HepG2 (cell line): ENCODE measurements at regions not wholly inside any gene's neighbourhood (a gene's known extent, or its start where the extent isn't known, plus 50 kb on each side); places are given as distances from the start of the nearest gene placed in this dataset.

Source experiments
- ATAC-seq: fragments of 200-7000 bp; cut with Tn5 transposase; 3 replicates; pipeline ENCODE4 v1.9.1; 2020; ENCODE audit warnings: mild to moderate bottlenecking, moderate library complexity
- BruUV-seq: library from RNA; stranded (reverse); fragments of 400-500 nt; replicated peaks from 2 replicates; lab custom pipeline; 2021; lab: Mats Ljungman, UMichigan
- CTCF ChIA-PET: fragments of 300-600 bp; formaldehyde crosslinking; extraction: SDS; loops from one replicate; lab custom pipeline; 2021; ENCODE audit warnings: low total read pairs, inconsistent platforms, low intra/inter-chr PET ratio; lab: Yijun Ruan, JAX
- POLR2A ChIA-PET: fragments of 350-600 bp; sonication (Branson Sonifier 250); formaldehyde crosslinking; loops from one replicate; lab custom pipeline; 2020; ENCODE audit warnings: antibody characterized with exemption, inconsistent platforms; lab: Yijun Ruan, JAX
- DNase-seq: peaks from one replicate; pipeline ENCODE4 v3.0.0-alpha.2; 2015; ENCODE audit warnings: low spot score
- FAIRE-seq: peaks from 3 replicates; lab custom pipeline; 2011; peaks lifted over from hg19 to GRCh38; lab: Jason Lieb, UNC
- H2AFZ ChIP-seq: one replicate; pipeline ENCODE4 v1.6.1; 2011; ENCODE audit warnings: low read length, inconsistent platforms
- H3K27ac ChIP-seq: fragments of 300-600 bp; 3 replicates; pipeline ENCODE4 v1.8.0; 2011; ENCODE audit warnings: mixed run types, mild to moderate bottlenecking, mixed read lengths, low read length, inconsistent platforms; ENCODE audit not compliant: insufficient read depth; ENCODE audit errors: extremely low read length
- H3K27me3 ChIP-seq, 2 experiments: fragments of 200-600 bp in 1 of 2; 2 replicates in 1 of 2; 3 replicates in 1 of 2; pipeline versions ENCODE4 v1.6.0 to v1.8.0; 2011; ENCODE audit warnings: low read length in 2 of 2, mild to moderate bottlenecking in 2 of 2, moderate library complexity in 2 of 2, inconsistent platforms in 1 of 2; ENCODE audit not compliant: insufficient read depth in 2 of 2, control insufficient read depth in 1 of 2
- H3K36me3 ChIP-seq, 2 experiments: fragments of 200-600 bp in 1 of 2; replicated peaks in 1 of 2; 2 replicates in 1 of 2; 3 replicates in 1 of 2; pipeline versions ENCODE4 v1.5.1 to v1.8.0; 2011; ENCODE audit warnings: low read length in 2 of 2, inconsistent platforms in 1 of 2; ENCODE audit not compliant: insufficient read depth in 2 of 2, control insufficient read depth in 1 of 2
- H3K4me1 ChIP-seq: 2 replicates; pipeline ENCODE4 v1.5.1; 2012; ENCODE audit warnings: low read length, inconsistent platforms; ENCODE audit not compliant: insufficient read depth
- H3K4me2 ChIP-seq: 2 replicates; pipeline ENCODE4 v1.6.0; 2011; ENCODE audit warnings: low read depth, low read length, inconsistent platforms
- H3K4me3 ChIP-seq, 3 experiments: fragments of 200-600 bp in 1 of 3; sonication (generic), shearing (Covaris generic) in 1 of 3; replicated peaks in 1 of 3; 2 replicates each; pipeline ENCODE4 v1.5.1; 2011 to 2016; ENCODE audit warnings: low read length in 3 of 3, inconsistent platforms in 2 of 3, low read depth in 2 of 3, mild to moderate bottlenecking in 2 of 3, control low read depth in 1 of 3, mixed read lengths in 1 of 3; ENCODE audit not compliant: insufficient read depth in 1 of 3
- H3K79me2 ChIP-seq: one replicate; pipeline ENCODE4 v1.6.1; 2011; ENCODE audit warnings: low read length, inconsistent platforms; ENCODE audit not compliant: insufficient read depth
- H3K9ac ChIP-seq: 2 replicates; pipeline ENCODE4 v1.6.0; 2011; ENCODE audit warnings: mild to moderate bottlenecking, low read depth, low read length, inconsistent platforms; ENCODE audit not compliant: insufficient read depth
- H3K9me3 ChIP-seq: 2 replicates; pipeline ENCODE4 v1.5.1; 2012; ENCODE audit warnings: mild to moderate bottlenecking, low read length
- H4K20me1 ChIP-seq: 2 replicates; pipeline ENCODE4 v1.6.0; 2011; ENCODE audit warnings: inconsistent platforms, mild to moderate bottlenecking, low read length, moderate library complexity; ENCODE audit not compliant: insufficient read depth
- KLF11 ChIP-seq: IDR thresholded peaks from 2 replicates; pipeline ENCODE4 v1.6.1; 2016; ENCODE audit warnings: missing compliant biosample characterization
- MXD4 ChIP-seq: IDR thresholded peaks from 2 replicates; pipeline ENCODE4 v1.6.1; 2016; ENCODE audit warnings: mild to moderate bottlenecking, missing biosample characterization, missing genetic modification reagents
- SAP130 ChIP-seq: IDR thresholded peaks from 2 replicates; pipeline ENCODE4 v1.6.1; 2016; ENCODE audit warnings: low read depth
- SP4 ChIP-seq: sonication (generic); formaldehyde crosslinking; IDR thresholded peaks from 2 replicates; pipeline ENCODE4 v1.8.1; 2023; ENCODE audit warnings: mild to moderate bottlenecking, missing genetic modification reagents
- SPEN ChIP-seq: sonication (generic); formaldehyde crosslinking; IDR thresholded peaks from 2 replicates; pipeline ENCODE4 v1.5.1; 2020; ENCODE audit warnings: low read depth, mild to moderate bottlenecking, missing genetic modification reagents
- ZBTB10 ChIP-seq: sonication (generic); formaldehyde crosslinking; IDR thresholded peaks from 2 replicates; pipeline ENCODE4 v1.4.0; 2020; ENCODE audit warnings: missing genetic modification reagents, borderline replicate concordance
- ZFP36 ChIP-seq: fragments of 150-350 bp; IDR thresholded peaks from 2 replicates; pipeline ENCODE4 v1.6.1; 2018; ENCODE audit warnings: borderline replicate concordance, low read length, low read depth; ENCODE audit not compliant: partially characterized antibody
- ZNF138 ChIP-seq: sonication (generic); formaldehyde crosslinking; IDR thresholded peaks from 2 replicates; pipeline ENCODE4 v1.5.0; 2020; ENCODE audit warnings: mild to moderate bottlenecking, low read depth, missing genetic modification reagents
- ZNF512B ChIP-seq: sonication (generic); formaldehyde crosslinking; IDR thresholded peaks from 2 replicates; pipeline ENCODE4 v1.5.1; 2020; ENCODE audit warnings: missing genetic modification reagents, mild to moderate bottlenecking, borderline replicate concordance
- WGBS: methylation state at CpG from one replicate; pipeline ENCODE4 v1.1.6; 2017; ENCODE audit warnings: low lambda C conversion rate; 5-methylcytosine and 5-hydroxymethylcytosine counted together
- in situ Hi-C: cut with HindIII; loops from 2 replicates; pipeline ENCODE4 v1.10.0; 2017; ENCODE audit warnings: low pct_unique_long_range_greater_than_20kb; ENCODE audit not compliant: extremely low pct_ligation_motif_present
- intact Hi-C: fragments of 100-400 bp; cut with micrococcal nuclease; formaldehyde crosslinking; loops from one replicate; pipeline ENCODE4 v1.10.0; 2022; ENCODE audit not compliant: unreplicated experiment

- FAIRE-seq (no peak), DNase-seq (no peak), ATAC-seq (no peak)
- TF ChIP-seq KLF11 (CRISPR knock-in tag), result no peak
- no peak for TF ChIP-seq ZNF138
- no peak for TF ChIP-seq ZNF512B (CRISPR knock-in tag)
- no peak for TF ChIP-seq SP4
- TF ChIP-seq ZFP36, result no peak
- TF ChIP-seq MXD4 (CRISPR knock-in tag), result no peak
- no peak for TF ChIP-seq SPEN (CRISPR knock-in tag)
- TF ChIP-seq ZBTB10 (CRISPR knock-in tag), result no peak
- no peak for TF ChIP-seq SAP130 (CRISPR knock-in tag)
- Histone ChIP-seq H3K9ac (no peak overlapping the region), H3K9me3 (no peaks in the 10 kb centered on the region), H3K4me3 (no peak overlapping the region), H3K36me3 (no peaks in the 10 kb centered on the region), H3K79me2 (no peaks in the 10 kb centered on the region), H3K27ac (no peak overlapping the region), H4K20me1 (no peaks in the 10 kb centered on the region), H3K27me3 (peaks cover 0 to 1% of the 10 kb centered on the region in 2 experiments; a peak in 1 of 5 replicates), H2AFZ (no peak overlapping the region), H3K4me1 (no peaks in the 10 kb centered on the region), H3K4me2 (no peak overlapping the region)
- no TSS peak for BruUV-seq
- 1% methylated on average over 2 of the region's 2 CpGs for WGBS
- in situ Hi-C loops (loop anchor here (5.0 kb wide), 1 partner anchor 558 kb away; no protein-coding TSS in a partner anchor), intact Hi-C loops (no loop called here)
- ChIA-PET POLR2A (no interaction called here), CTCF (no interaction called here)
These were observed 241.2 kb downstream of the OGFRL1 start for GRCh38 chr6:71529769-71530168.
